GM10248 (cell line): ENCODE measurements at regions not wholly inside any gene's neighbourhood (a gene's known extent, or its start where the extent isn't known, plus 50 kb on each side); places are given as distances from the start of the nearest gene placed in this dataset.

Experiments used
- CTCF ChIA-PET: fragments of 300-600 bp; sonication (Branson Sonifier 250); formaldehyde crosslinking; extraction: SDS; loops from one replicate; lab custom pipeline; 2021; ENCODE audit warnings: antibody characterized with exemption; lab: Yijun Ruan, JAX
- POLR2A ChIA-PET: fragments of 350-650 bp; sonication (Branson Sonifier 250); formaldehyde crosslinking; extraction: SDS; loops from one replicate; lab custom pipeline; 2020; ENCODE audit warnings: antibody characterized with exemption; lab: Yijun Ruan, JAX
- DNase-seq: peaks from one replicate; pipeline ENCODE4 v3.0.0; 2012; ENCODE audit errors: extremely low spot score
- CTCF ChIP-seq: IDR thresholded peaks from 2 replicates; pipeline ENCODE4 v1.5.1; 2012; ENCODE audit warnings: mild to moderate bottlenecking, low read depth; ENCODE audit errors: extremely low read depth, missing control alignments, control extremely low read depth

DNA sequence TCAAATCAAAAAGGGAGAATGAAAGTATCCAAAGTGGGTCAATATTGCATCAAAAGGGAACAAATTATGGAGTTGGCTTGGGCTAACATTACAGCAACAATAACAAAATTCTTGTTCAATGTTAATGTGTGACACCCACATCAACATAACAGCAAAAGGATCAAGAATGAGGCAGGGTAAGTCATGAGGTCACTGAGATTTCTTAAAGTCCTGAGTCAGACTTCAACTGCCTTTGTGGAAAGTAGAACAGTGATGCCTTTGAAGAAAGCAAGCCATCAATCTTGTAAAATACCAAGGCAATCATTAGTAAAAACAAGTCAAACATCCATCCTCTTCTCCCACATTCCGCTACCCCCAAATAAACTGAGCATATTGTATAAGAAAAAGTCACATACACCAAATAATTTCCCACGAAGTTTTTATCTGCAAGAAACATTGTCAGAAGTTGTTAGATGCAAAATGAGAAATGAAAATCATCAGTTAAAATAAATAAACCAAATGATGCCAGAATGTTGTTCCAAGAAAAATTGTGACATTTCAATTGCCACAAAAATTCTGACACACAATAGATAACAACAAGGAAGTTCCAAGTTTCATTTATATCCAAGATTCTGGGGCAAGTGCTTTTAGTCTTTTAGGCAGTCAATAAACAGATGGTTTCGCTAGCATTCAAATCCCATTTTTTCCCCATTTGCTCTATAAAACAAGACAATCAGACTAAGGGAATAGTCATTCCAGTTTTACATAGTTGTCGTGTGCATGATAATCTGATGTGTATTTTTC lies 216.1 kb upstream of the SETBP1 start:
- ChIA-PET POLR2A (no interaction called here), CTCF (no interaction called here)
- DNase-seq = no peak
- TF ChIP-seq CTCF = no peak

- ChIA-PET POLR2A (no interaction called here), CTCF (interaction anchor here (1.1 kb wide), 1 partner anchor 8 kb away, joined by 3 read pairs; no protein-coding TSS in a partner anchor)
- no peak for TF ChIP-seq CTCF
- no peak for DNase-seq
Observed at GRCh38 chr18:44465381-44465841, 215.3 kb upstream of the SETBP1 start.

GRCh38 chr18:44466997-44467396 lies 213.7 kb upstream of the SETBP1 start:
- no peak for DNase-seq
- ChIA-PET CTCF (no interaction called here), POLR2A (no interaction called here)
- no peak for TF ChIP-seq CTCF

- TF ChIP-seq CTCF = no peak
- POLR2A ChIA-PET = no interaction called here
- CTCF ChIA-PET = no interaction called here
- no peak for DNase-seq
Observed at GRCh38 chr18:44467718-44468117, 213.0 kb upstream of the SETBP1 start.

DNA sequence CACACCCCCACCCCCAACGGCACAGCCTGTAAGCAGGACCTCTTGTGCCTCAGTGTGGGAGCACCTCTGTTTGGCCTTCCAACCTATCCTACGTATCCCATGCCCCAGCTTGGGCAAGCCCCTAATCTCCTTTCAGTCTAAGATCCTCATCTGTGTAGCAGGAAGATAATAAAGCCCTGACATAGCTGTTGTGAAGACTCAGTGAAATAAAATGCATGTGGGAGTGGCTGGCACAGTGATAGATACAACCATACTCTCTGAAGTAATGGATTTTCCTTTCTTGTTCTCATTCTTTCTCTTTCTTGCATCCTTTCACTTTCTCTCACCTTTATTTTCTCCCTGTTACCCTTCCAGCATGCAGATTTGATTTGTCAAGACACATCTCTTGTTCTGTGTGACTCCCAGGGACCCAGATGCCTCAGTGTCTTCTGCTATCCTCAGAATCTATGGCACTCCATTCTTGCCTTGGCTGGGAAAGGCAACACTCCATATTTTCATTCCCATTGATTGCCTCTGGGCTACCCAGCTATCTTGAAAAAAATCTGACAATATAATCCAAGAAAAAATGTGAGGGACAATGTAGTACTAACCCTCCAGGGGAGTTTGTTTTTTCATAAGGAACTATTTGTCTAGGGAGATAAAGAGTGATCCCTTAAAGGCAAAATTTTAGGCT lies 207.2 kb upstream of the SETBP1 start:
- ChIA-PET CTCF (no interaction called here), POLR2A (no interaction called here)
- no peak for TF ChIP-seq CTCF
- no peak for DNase-seq

GRCh38 chr18:44474067-44474411 lies 206.6 kb upstream of the SETBP1 start:
- CTCF ChIA-PET = no interaction called here
- POLR2A ChIA-PET = no interaction called here
- no peak for TF ChIP-seq CTCF
- no peak for DNase-seq
